ENCODE measurements at regions not wholly inside any gene's neighbourhood (a gene's known extent, or its start where the extent isn't known, plus 50 kb on each side); places are given as distances from the start of the nearest gene placed in this dataset.

GRCh38 chr4:34009951-34010350 lies 2234.4 kb downstream of the ARAP2 start:
- H3K9me3 ChIP-seq (ENCODE audit: low read depth) = no peaks in the 10 kb centered on the region
- no peak for TF ChIP-seq CTCF (IDR thresholded peaks at IDR 0.05; ENCODE audit: low read depth, low read length)
- DNase-seq (ENCODE audit: low read depth in 1 of 2, low spot score in 1 of 2) = no peak
- H3K4me1 ChIP-seq (ENCODE audit: low read depth) = no peaks in the 10 kb centered on the region
- no peaks in the 10 kb centered on the region for H3K36me3 ChIP-seq
- H3K27ac ChIP-seq = no peak overlapping the region
- no peaks in the 10 kb centered on the region for H3K27me3 ChIP-seq
- no peak overlapping the region for H3K4me3 ChIP-seq

DNA sequence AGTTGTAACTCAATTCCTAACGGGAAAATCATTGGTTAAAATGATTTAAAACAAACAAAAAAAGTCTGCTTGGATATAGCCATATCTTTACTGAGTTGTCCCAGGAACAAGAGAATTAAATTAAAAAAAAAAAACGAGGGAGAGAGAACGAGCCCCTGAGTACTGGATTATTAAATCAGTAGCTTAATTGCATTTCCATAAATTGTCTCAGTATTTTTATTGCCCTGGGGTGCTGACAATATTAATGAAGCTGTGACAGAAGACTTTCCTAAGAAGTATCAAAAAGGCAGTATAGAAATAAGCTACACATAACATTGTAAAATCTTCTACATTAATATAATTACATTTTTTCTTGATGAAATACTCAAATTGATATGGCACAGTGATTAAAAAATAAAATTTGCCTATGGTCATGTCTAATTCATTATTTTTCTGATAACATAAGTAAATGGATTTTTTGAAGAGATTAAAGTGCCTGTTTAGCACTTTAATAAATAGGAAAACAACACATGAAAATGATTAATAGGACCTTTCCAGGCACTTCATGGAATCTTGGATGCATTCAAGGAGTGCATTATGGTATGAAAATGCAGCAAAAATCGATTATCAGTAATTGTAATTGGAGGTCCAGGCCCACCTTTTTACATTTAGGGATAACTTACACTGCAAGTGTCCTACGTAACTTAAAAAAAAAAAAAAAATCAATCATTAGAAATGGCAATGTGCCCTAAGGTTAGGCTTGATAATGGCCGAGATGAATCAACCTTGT lies 2233.4 kb downstream of the ARAP2 start:
- no peak for DNase-seq (ENCODE audit: low read depth in 1 of 2, low spot score in 1 of 2)
- Histone ChIP-seq H3K27me3 (no peaks in the 10 kb centered on the region), H3K4me3 (no peak overlapping the region), H3K4me1 (ENCODE audit: low read depth) (no peaks in the 10 kb centered on the region), H3K9me3 (ENCODE audit: low read depth) (no peaks in the 10 kb centered on the region), H3K27ac (no peak overlapping the region), H3K36me3 (no peaks in the 10 kb centered on the region)
- no peak for TF ChIP-seq CTCF (IDR thresholded peaks at IDR 0.05; ENCODE audit: low read depth, low read length)

DNA sequence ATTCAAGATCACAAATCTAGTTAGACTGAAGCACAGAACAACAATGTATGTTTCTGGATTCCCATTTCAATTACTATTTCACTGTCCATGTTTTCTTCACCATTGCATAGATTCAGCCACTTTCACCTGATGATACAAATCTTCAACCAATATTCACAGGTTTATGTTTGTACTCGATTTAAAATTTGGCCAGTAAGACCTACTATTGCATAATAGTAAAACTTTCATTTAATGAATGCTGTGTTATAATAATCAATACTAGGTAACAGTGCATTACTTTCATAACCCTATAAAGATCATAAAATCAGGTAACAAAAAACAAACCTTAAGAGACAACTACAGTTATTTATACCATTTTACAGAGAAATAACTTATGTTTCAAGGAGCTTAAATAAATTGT lies 2209.1 kb downstream of the ARAP2 start:
- no peak overlapping the region for H3K4me3 ChIP-seq
- no peaks in the 10 kb centered on the region for H3K27me3 ChIP-seq
- TF ChIP-seq CTCF (IDR thresholded peaks at IDR 0.05; ENCODE audit: low read depth, low read length) = no peak
- DNase-seq (ENCODE audit: low read depth in 1 of 2, low spot score in 1 of 2) = no peak
- no peaks in the 10 kb centered on the region for H3K4me1 ChIP-seq (ENCODE audit: low read depth)
- no peaks in the 10 kb centered on the region for H3K36me3 ChIP-seq
- no peaks in the 10 kb centered on the region for H3K9me3 ChIP-seq (ENCODE audit: low read depth)
- no peak overlapping the region for H3K27ac ChIP-seq

DNA sequence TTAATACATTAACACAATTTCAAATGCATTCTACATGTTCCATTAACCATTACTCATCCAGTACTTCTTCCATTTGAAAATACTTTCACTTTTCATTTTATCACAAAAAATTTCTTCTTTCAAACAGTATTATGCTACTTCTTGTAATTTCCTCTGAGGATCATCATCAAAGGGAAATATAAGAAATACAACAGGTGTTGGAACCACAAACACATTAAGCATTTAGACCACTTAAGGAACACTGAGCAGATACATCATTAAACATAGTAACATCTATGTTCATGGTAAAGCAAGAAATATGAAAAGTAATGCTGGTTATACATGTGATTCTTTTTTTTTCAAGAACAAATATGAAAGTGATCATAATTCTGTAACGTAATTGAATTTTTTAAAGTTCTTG lies 2207.0 kb downstream of the ARAP2 start:
- H3K27ac ChIP-seq = no peak overlapping the region
- no peaks in the 10 kb centered on the region for H3K9me3 ChIP-seq (ENCODE audit: low read depth)
- DNase-seq (ENCODE audit: low read depth in 1 of 2, low spot score in 1 of 2) = no peak
- H3K36me3 ChIP-seq = no peaks in the 10 kb centered on the region
- H3K4me1 ChIP-seq (ENCODE audit: low read depth) = no peaks in the 10 kb centered on the region
- no peak overlapping the region for H3K4me3 ChIP-seq
- TF ChIP-seq CTCF (IDR thresholded peaks at IDR 0.05; ENCODE audit: low read depth, low read length) = no peak
- H3K27me3 ChIP-seq = no peaks in the 10 kb centered on the region

- H3K4me1 ChIP-seq (ENCODE audit: low read depth) = no peaks in the 10 kb centered on the region
- no peak for TF ChIP-seq CTCF (IDR thresholded peaks at IDR 0.05; ENCODE audit: low read depth, low read length)
- H3K27me3 ChIP-seq = no peaks in the 10 kb centered on the region
- H3K36me3 ChIP-seq = no peaks in the 10 kb centered on the region
- DNase-seq (ENCODE audit: low read depth in 1 of 2, low spot score in 1 of 2) = no peak
- H3K9me3 ChIP-seq (ENCODE audit: low read depth) = no peaks in the 10 kb centered on the region
- H3K27ac ChIP-seq = no peak overlapping the region
- H3K4me3 ChIP-seq = no peak overlapping the region
Observed at GRCh38 chr4:34039766-34040165, 2204.5 kb downstream of the ARAP2 start.
